BJ (cell line): ENCODE measurements at regions not wholly inside any gene's neighbourhood (a gene's known extent, or its start where the extent isn't known, plus 50 kb on each side); places are given as distances from the start of the nearest gene placed in this dataset.

Experiments
- CTCF ChIA-PET: fragments of 350-600 bp; formaldehyde crosslinking; extraction: SDS; loops from one replicate; lab custom pipeline; 2021; ENCODE audit warnings: antibody characterized with exemption, inconsistent platforms; lab: Yijun Ruan, JAX
- POLR2A ChIA-PET: fragments of 300-600 bp; sonication (Branson Sonifier 250); formaldehyde crosslinking; extraction: SDS; loops from one replicate; lab custom pipeline; 2021; ENCODE audit warnings: antibody characterized with exemption; lab: Charles Lee
- DNase-seq: peaks from one replicate; pipeline ENCODE4 v3.0.0-alpha.2; 2011; ENCODE audit warnings: low read depth
- H3K27me3 ChIP-seq: 2 replicates; pipeline ENCODE4 v1.6.0; 2011; ENCODE audit warnings: low read length; ENCODE audit not compliant: control insufficient read depth, insufficient read depth
- H3K36me3 ChIP-seq: 2 replicates; pipeline ENCODE4 v1.5.1; 2011; ENCODE audit warnings: low read length; ENCODE audit not compliant: control insufficient read depth, insufficient read depth
- H3K4me3 ChIP-seq: 2 replicates; pipeline ENCODE4 v1.5.1; 2011; ENCODE audit warnings: low read depth, mild to moderate bottlenecking, control low read depth, low read length
- CTCF ChIP-seq: IDR thresholded peaks from 2 replicates; pipeline ENCODE4 v1.5.1; 2011; ENCODE audit warnings: low read depth, mild to moderate bottlenecking, control low read depth, inconsistent platforms, low read length, moderate library complexity; ENCODE audit not compliant: insufficient read depth

- CTCF ChIA-PET, result interaction anchor here (0.7 kb wide), 1 partner anchor 9 kb away, joined by 3 read pairs; no protein-coding TSS in a partner anchor
Measured at GRCh38 chr6:146865756-146866379, 267.1 kb downstream of the ADGB start.

GRCh38 chr6:146866731-146867414 lies 268.1 kb downstream of the ADGB start:
- Histone ChIP-seq H3K36me3 (no peaks in the 10 kb centered on the region), H3K4me3 (no peak overlapping the region), H3K27me3 (no peaks in the 10 kb centered on the region)
- no peak for DNase-seq
- no peak for TF ChIP-seq CTCF
- ChIA-PET CTCF (interaction anchor here (0.7 kb wide), 1 partner anchor 58 kb away, joined by 3 read pairs; no protein-coding TSS in a partner anchor), POLR2A (no interaction called here)

More at GRCh38 chr6:146865756-146866379, 267.1 kb downstream of the ADGB start:
- Histone ChIP-seq H3K4me3 (no peak overlapping the region), H3K36me3 (no peaks in the 10 kb centered on the region), H3K27me3 (no peaks in the 10 kb centered on the region)
- DNase-seq, result no peak
- TF ChIP-seq CTCF, result no peak
- POLR2A ChIA-PET, result no interaction called here

- ChIA-PET POLR2A (no interaction called here), CTCF (interaction anchor here (1.2 kb wide), 1 partner anchor 11 kb away, joined by 4 read pairs; no protein-coding TSS in a partner anchor)
- Histone ChIP-seq H3K27me3 (no peaks in the 10 kb centered on the region), H3K4me3 (no peak overlapping the region), H3K36me3 (no peaks in the 10 kb centered on the region)
- TF ChIP-seq CTCF, result no peak
- no peak for DNase-seq
Measured at GRCh38 chr6:146868671-146869209, 270.0 kb downstream of the ADGB start.

GRCh38 chr6:146870760-146871159 lies 272.0 kb downstream of the ADGB start:
- TF ChIP-seq CTCF, result no peak
- no peak overlapping the region for H3K4me3 ChIP-seq
- DNase-seq, result no peak
- no peaks in the 10 kb centered on the region for H3K36me3 ChIP-seq
- H3K27me3 ChIP-seq, result no peaks in the 10 kb centered on the region
- ChIA-PET POLR2A (no interaction called here), CTCF (interaction anchor here (1.6 kb wide), 1 partner anchor 13 kb away, joined by 5 read pairs; no protein-coding TSS in a partner anchor)
